BE2C (cell line): ENCODE measurements at regions not wholly inside any gene's neighbourhood (a gene's known extent, or its start where the extent isn't known, plus 50 kb on each side); places are given as distances from the start of the nearest gene placed in this dataset.
A peak's percentile ranks its signal among the peaks of the same experiment; 100 is the strongest.

ENCODE experiments used
- DNase-seq: peaks from one replicate; pipeline ENCODE4 v3.0.0-alpha.2; 2020
- H3K27me3 ChIP-seq: fragments of 250-450 bp; sonication (Bioruptor Pico); 2 replicates; pipeline ENCODE4 v1.5.1; 2020; ENCODE audit warnings: mild to moderate bottlenecking
- H3K36me3 ChIP-seq: fragments of 250-450 bp; sonication (Bioruptor Pico); 2 replicates; pipeline ENCODE4 v1.5.1; 2020; ENCODE audit warnings: mild to moderate bottlenecking
- H3K4me1 ChIP-seq: fragments of 250-450 bp; sonication (Bioruptor Pico); 2 replicates; pipeline ENCODE4 v1.5.1; 2020
- H3K4me3 ChIP-seq: 2 replicates; pipeline ENCODE4 v1.5.1; 2011; ENCODE audit warnings: low read depth, low read length
- H3K9me3 ChIP-seq: fragments of 250-450 bp; sonication (Bioruptor Pico); 2 replicates; pipeline ENCODE4 v1.5.1; 2020
- TF ChIP-seq, protein P1 (sequence below): IDR thresholded peaks from 2 replicates; pipeline ENCODE4 v1.5.1; 2012; ENCODE audit warnings: mild to moderate bottlenecking, low read depth, low read length

DNA sequence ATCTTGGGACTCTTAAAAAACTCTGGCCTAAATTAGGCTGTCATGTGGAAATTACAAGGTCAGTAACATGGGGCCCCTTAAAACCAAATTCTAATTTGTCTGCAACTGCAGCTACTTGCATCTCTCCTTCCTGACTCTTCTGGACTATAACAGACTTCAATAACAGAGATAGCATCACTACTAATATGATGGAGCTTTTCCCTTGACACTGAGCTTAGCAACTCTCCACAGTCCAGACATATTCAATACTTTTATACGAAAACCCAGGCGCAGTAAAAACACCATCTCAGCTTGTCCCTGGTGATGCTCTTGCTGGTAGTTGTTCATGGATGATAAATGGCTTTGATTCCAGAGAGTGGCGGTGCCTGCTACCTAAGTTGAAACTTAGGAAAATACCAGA lies 850.4 kb downstream of the STIM2 start:
- Histone ChIP-seq H3K27me3 (no peaks in the 10 kb centered on the region), H3K36me3 (no peaks in the 10 kb centered on the region), H3K9me3 (no peaks in the 10 kb centered on the region), H3K4me1 (no peaks in the 10 kb centered on the region), H3K4me3 (no peak overlapping the region)
- peak; percentile 5 for DNase-seq
- TF ChIP-seq, protein P1, sequence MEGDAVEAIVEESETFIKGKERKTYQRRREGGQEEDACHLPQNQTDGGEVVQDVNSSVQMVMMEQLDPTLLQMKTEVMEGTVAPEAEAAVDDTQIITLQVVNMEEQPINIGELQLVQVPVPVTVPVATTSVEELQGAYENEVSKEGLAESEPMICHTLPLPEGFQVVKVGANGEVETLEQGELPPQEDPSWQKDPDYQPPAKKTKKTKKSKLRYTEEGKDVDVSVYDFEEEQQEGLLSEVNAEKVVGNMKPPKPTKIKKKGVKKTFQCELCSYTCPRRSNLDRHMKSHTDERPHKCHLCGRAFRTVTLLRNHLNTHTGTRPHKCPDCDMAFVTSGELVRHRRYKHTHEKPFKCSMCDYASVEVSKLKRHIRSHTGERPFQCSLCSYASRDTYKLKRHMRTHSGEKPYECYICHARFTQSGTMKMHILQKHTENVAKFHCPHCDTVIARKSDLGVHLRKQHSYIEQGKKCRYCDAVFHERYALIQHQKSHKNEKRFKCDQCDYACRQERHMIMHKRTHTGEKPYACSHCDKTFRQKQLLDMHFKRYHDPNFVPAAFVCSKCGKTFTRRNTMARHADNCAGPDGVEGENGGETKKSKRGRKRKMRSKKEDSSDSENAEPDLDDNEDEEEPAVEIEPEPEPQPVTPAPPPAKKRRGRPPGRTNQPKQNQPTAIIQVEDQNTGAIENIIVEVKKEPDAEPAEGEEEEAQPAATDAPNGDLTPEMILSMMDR = no peak

DNA sequence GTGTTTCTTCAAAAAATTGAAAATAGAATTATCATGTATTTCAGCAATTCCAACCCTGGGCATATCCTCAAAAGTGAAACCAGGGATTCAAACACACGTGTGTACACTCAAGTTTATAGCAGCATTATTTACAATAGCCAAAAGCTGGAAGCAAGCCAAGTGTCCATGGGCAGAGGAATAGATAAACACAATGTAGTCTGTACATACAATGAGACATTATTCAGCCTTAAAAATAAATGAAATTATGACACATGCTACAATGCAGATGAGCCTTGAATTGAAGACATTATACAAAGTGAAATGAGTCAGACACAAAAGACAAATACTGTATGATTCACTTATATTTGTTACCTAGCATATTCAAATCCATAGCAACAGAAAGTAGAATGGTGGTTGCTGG lies 853.4 kb downstream of the STIM2 start:
- H3K36me3 ChIP-seq = no peaks in the 10 kb centered on the region
- H3K4me1 ChIP-seq = no peaks in the 10 kb centered on the region
- no peaks in the 10 kb centered on the region for H3K9me3 ChIP-seq
- H3K4me3 ChIP-seq = no peak overlapping the region
- TF ChIP-seq, protein P1 = no peak
- no peak for DNase-seq
- H3K27me3 ChIP-seq = no peaks in the 10 kb centered on the region

DNA sequence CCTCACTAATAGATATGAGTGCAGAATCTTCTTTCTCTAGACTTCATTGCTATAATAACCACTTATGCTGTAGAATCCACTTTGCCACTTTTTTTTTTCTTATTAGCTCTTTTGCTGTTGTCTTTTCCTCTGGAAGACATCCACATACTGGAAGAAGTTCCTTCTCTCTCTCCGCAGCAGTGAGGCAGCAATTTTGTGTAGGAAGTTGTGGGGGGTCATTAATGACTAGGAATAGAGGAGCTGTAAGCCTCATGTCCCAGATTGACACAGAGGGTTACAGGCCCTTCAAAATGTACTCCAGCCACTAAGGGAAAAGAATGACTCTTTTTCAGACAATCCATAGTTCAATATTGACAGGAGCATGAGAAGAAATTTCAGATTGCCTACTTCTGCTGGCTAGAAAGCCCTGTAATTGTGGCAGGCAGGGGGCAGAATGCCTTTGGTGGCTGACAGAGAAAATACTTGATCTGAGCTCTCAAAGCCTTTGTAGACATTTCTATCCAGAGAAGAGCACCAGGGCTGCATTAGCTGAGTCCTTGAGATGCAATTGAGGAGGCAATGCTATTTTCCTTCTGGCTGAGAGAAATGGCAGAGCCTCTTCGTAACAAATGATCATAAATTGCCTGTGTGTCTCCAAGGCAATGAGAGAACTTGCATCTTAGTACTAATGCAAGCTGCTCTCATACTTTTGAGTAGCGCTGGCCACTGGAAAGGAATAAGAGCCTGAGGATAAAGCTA lies 856.2 kb downstream of the STIM2 start:
- Histone ChIP-seq H3K4me1 (no peaks in the 10 kb centered on the region), H3K36me3 (no peaks in the 10 kb centered on the region), H3K27me3 (no peaks in the 10 kb centered on the region), H3K9me3 (no peaks in the 10 kb centered on the region), H3K4me3 (no peak overlapping the region)
- DNase-seq = no peak
- TF ChIP-seq, protein P1 = no peak

DNA sequence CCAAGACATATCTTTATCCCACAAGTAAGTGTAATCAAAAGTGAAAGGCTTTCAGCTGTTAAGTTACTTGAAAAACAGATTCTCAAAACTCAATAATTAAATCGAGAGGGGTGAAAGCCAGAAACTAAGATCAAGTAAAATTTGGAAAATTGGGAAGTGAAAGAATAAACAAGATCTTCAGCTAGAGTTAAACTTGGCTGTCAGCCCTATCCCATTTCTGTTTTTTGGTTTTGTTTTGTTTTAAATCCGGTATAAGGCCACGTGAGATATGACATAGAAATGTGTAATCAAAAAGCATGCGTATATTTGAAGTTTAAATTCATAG lies 856.8 kb downstream of the STIM2 start:
- TF ChIP-seq, protein P1 = no peak
- Histone ChIP-seq H3K27me3 (no peaks in the 10 kb centered on the region), H3K4me3 (no peak overlapping the region), H3K4me1 (no peaks in the 10 kb centered on the region), H3K9me3 (no peaks in the 10 kb centered on the region), H3K36me3 (no peaks in the 10 kb centered on the region)
- no peak for DNase-seq

DNA sequence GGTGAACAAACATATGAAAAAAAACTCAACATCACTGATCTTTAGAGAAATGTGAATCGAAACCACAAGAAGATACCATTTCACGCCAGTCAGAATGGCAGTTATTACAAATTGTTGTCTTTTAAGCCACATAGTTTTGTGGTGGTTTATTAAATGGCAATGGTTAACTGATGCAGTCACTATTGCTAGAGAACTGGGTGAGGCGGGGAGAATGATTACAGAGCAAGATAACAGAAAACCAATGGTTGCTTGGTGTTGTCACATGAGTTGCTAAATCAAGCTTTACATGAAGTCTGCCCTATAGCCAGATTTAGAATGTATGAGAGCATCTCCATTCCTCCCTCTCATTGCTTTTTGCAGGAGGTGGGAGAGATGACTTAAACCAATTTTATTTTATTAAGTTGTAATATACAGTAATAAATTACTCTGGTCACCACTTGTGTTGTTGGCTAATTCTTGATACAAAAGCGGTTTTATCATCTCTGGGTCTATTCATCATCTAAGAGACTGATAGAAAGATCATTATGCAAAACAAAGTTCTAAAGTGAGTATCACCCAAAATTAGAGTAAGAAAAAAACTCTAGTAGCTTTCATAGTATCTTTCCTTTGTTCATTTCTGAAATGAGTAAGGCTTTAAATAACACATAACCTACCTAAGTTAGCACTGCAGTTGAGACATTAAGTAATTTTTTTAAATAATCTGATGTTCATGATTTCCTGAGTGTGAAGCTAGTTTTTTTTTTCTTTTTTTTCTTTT lies 859.5 kb downstream of the STIM2 start:
- Histone ChIP-seq H3K36me3 (no peaks in the 10 kb centered on the region), H3K4me1 (no peaks in the 10 kb centered on the region), H3K9me3 (no peaks in the 10 kb centered on the region), H3K27me3 (no peaks in the 10 kb centered on the region), H3K4me3 (no peak overlapping the region)
- TF ChIP-seq, protein P1 = no peak
- no peak for DNase-seq

DNA sequence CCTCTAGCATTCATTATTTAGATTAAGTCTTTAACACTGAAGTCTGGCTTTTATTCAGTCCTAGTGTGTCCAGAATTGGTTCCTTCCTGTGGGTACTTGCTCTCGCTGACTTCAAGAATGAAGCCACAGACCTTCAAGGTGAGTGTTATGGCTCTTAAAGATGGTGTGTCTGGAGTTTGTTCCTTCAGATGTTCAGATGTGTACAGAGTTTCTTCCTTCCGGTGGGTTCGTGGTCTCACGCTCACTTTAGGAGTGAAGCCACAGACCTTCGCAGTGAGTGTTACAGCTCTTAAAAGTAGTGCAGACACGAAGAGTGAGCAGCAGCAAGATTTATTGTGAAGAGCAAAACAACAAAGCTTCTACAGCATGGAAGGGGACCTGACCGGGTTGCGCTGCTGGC lies 860.6 kb downstream of the STIM2 start:
- no peaks in the 10 kb centered on the region for H3K27me3 ChIP-seq
- no peaks in the 10 kb centered on the region for H3K36me3 ChIP-seq
- H3K9me3 ChIP-seq = no peaks in the 10 kb centered on the region
- no peak for DNase-seq
- TF ChIP-seq, protein P1 = no peak
- no peak overlapping the region for H3K4me3 ChIP-seq
- no peaks in the 10 kb centered on the region for H3K4me1 ChIP-seq
